HCT116 (cell line): ENCODE measurements at regions not wholly inside any gene's neighbourhood (a gene's known extent, or its start where the extent isn't known, plus 50 kb on each side); places are given as distances from the start of the nearest gene placed in this dataset.

ENCODE experiments used
- ATAC-seq: fragments of 200-7000 bp; cut with Tn5 transposase; 2 replicates; pipeline ENCODE4 v1.9.1; 2020; ENCODE audit warnings: mild to moderate bottlenecking, moderate library complexity
- BruUV-seq: library from RNA; stranded (reverse); fragments of 400-500 nt; replicated peaks from 2 replicates; lab custom pipeline; 2021; lab: Mats Ljungman, UMichigan
- CTCF ChIA-PET: fragments of 300-600 bp; sonication (Branson Sonifier 250); formaldehyde crosslinking; loops from one replicate; lab custom pipeline; 2021; ENCODE audit warnings: antibody characterized with exemption; lab: Charles Lee
- POLR2A ChIA-PET: fragments of 300-600, 350-600 bp; sonication (Branson Sonifier 250); formaldehyde crosslinking; loops from one replicate; lab custom pipeline; 2021; ENCODE audit warnings: antibody characterized with exemption; lab: Charles Lee
- RAD21 ChIA-PET, 2 experiments: fragments of 300-600 bp; sonication (Branson Sonifier 250); formaldehyde crosslinking; loops; one replicate each; lab custom pipeline; 2023; ENCODE audit warnings: low total read pairs in 2 of 2; ENCODE audit not compliant: uncharacterized antibody in 2 of 2, unreplicated experiment in 2 of 2, low non-redundant PET in 1 of 2; lab: Charles Lee
- DNase-seq: peaks from one replicate; pipeline ENCODE4 v3.0.0-alpha.2; 2010; ENCODE audit warnings: low read depth, low spot score
- H2AFZ ChIP-seq: fragments of 200-600 bp; shearing (Covaris generic), sonication (generic); 2 replicates; pipeline ENCODE4 v1.6.1; 2017; ENCODE audit warnings: low read depth, mixed run types, mixed read lengths, antibody characterized with exemption, low read length; ENCODE audit not compliant: poor library complexity, severe bottlenecking
- H3K27ac ChIP-seq: 2 replicates; pipeline ENCODE4 v1.5.1; 2012; ENCODE audit warnings: low read depth, low read length
- H3K27me3 ChIP-seq: fragments of 200-600 bp; sonication (generic); 2 replicates; pipeline ENCODE4 v1.6.1; 2016; ENCODE audit warnings: mixed run types, low read length, mixed read lengths; ENCODE audit not compliant: insufficient read depth
- H3K36me3 ChIP-seq, 2 experiments: fragments of 200-500 bp in 1 of 2; fragments of 200-600 bp in 1 of 2; sonication (Bioruptor generic) in 1 of 2; sonication (generic) in 1 of 2; 2 replicates each; pipeline versions ENCODE4 v1.5.1 to v1.6.1; 2014 to 2016; ENCODE audit warnings: low read length in 2 of 2, inconsistent platforms in 1 of 2, mixed read lengths in 1 of 2, mixed run types in 1 of 2; ENCODE audit not compliant: insufficient read depth in 2 of 2, control insufficient read depth in 1 of 2
- H3K4me1 ChIP-seq, 2 experiments: fragments of 200-600 bp in 1 of 2; sonication (generic) in 1 of 2; 2 replicates each; pipeline versions ENCODE4 v1.5.1 to v1.6.1; 2012 to 2017; ENCODE audit warnings: low read length in 2 of 2, inconsistent platforms in 1 of 2, mild to moderate bottlenecking in 1 of 2, mixed read lengths in 1 of 2, mixed run types in 1 of 2, moderate library complexity in 1 of 2; ENCODE audit not compliant: insufficient read depth in 2 of 2, control insufficient read depth in 1 of 2
- H3K4me2 ChIP-seq: fragments of 200-600 bp; sonication (generic); 2 replicates; pipeline ENCODE4 v1.6.1; 2017; ENCODE audit warnings: mixed run types, low read length, mixed read lengths
- H3K4me3 ChIP-seq, 2 experiments: fragments of 200-600 bp in 1 of 2; sonication (generic) in 1 of 2; replicated peaks in 1 of 2; 2 replicates each; pipeline ENCODE4 v1.5.1; 2011 to 2016; ENCODE audit warnings: low read length in 2 of 2, control low read depth in 1 of 2, low read depth in 1 of 2, mild to moderate bottlenecking in 1 of 2, mixed read lengths in 1 of 2, mixed run types in 1 of 2
- H3K79me2 ChIP-seq: fragments of 200-600 bp; sonication (generic); 2 replicates; pipeline ENCODE4 v1.6.1; 2017; ENCODE audit warnings: mild to moderate bottlenecking, mixed run types, low read length, moderate library complexity, mixed read lengths; ENCODE audit not compliant: insufficient read depth
- H3K9ac ChIP-seq: fragments of 200-600 bp; sonication (generic); 2 replicates; pipeline ENCODE4 v1.6.1; 2016; ENCODE audit warnings: low read length, mixed read lengths
- H3K9me2 ChIP-seq: fragments of 200-600 bp; sonication (generic), shearing (Covaris generic); 2 replicates; pipeline ENCODE4 v1.6.1; 2017; ENCODE audit warnings: mixed run types, mild to moderate bottlenecking, moderate library complexity; ENCODE audit not compliant: insufficient read depth
- H3K9me3 ChIP-seq, 2 experiments: fragments of 200-500 bp in 1 of 2; fragments of 200-600 bp in 1 of 2; sonication (Bioruptor generic) in 1 of 2; sonication (generic) in 1 of 2; 2 replicates each; pipeline ENCODE4 v1.6.1; 2014 to 2017; ENCODE audit warnings: low read length in 2 of 2, mixed read lengths in 2 of 2, inconsistent platforms in 1 of 2, low read depth in 1 of 2, mild to moderate bottlenecking in 1 of 2, mixed run types in 1 of 2, moderate library complexity in 1 of 2; ENCODE audit not compliant: control insufficient read depth in 1 of 2, insufficient read depth in 1 of 2
- H4K20me1 ChIP-seq: fragments of 200-600 bp; sonication (generic), shearing (Covaris generic); 2 replicates; pipeline ENCODE4 v1.6.1; 2017; ENCODE audit warnings: mixed run types, mild to moderate bottlenecking, moderate library complexity; ENCODE audit not compliant: insufficient read depth
- CTCF ChIP-seq, 3 experiments: fragments of 200-600 bp in 1 of 3; sonication (generic) in 1 of 3; IDR thresholded peaks in 2 of 3; conservative IDR thresholded peaks in 1 of 3; 2 replicates each; pipeline ENCODE4 v1.5.1; 2012 to 2017; ENCODE audit warnings: low read depth in 2 of 3, low read length in 2 of 3, antibody characterized with exemption in 1 of 3, borderline replicate concordance in 1 of 3, control low read depth in 1 of 3, mild to moderate bottlenecking in 1 of 3, mixed read lengths in 1 of 3, mixed run types in 1 of 3, moderate library complexity in 1 of 3; ENCODE audit not compliant: insufficient read depth in 1 of 3
- EGR1 ChIP-seq: IDR thresholded peaks from 2 replicates; pipeline ENCODE4 v1.6.1; 2012; ENCODE audit warnings: low read depth
- EZH2phosphoT487 ChIP-seq: fragments of 200-600 bp; IDR thresholded peaks from 2 replicates; pipeline ENCODE4 v1.6.1; 2018; ENCODE audit warnings: antibody characterized with exemption, borderline replicate concordance
- JUND ChIP-seq: IDR thresholded peaks from 2 replicates; pipeline ENCODE4 v1.6.1; 2012
- POLR2AphosphoS5 ChIP-seq: IDR thresholded peaks from 2 replicates; pipeline ENCODE4 v1.6.1; 2011; ENCODE audit warnings: mild to moderate bottlenecking, low read depth, low read length, moderate library complexity
- YY1 ChIP-seq: IDR thresholded peaks from 2 replicates; pipeline ENCODE4 v1.6.1; 2011; ENCODE audit warnings: low read length, low read depth, moderate library complexity, mild to moderate bottlenecking; ENCODE audit not compliant: insufficient replicate concordance; ENCODE audit errors: extremely low read depth
- ZNF274 ChIP-seq: fragments of 200-500 bp; sonication (Bioruptor generic); IDR thresholded peaks from 2 replicates; pipeline ENCODE4 v1.6.1; 2014; ENCODE audit warnings: mild to moderate bottlenecking, low read depth, low read length, inconsistent platforms
- intact Hi-C: fragments of 100-400 bp; cut with micrococcal nuclease; formaldehyde crosslinking; loops from 2 replicates; pipeline ENCODE4 v1.10.0; 2022
- TF ChIP-seq, protein P1 (sequence below): IDR thresholded peaks from 2 replicates; pipeline ENCODE4 v1.6.1; 2012

DNA sequence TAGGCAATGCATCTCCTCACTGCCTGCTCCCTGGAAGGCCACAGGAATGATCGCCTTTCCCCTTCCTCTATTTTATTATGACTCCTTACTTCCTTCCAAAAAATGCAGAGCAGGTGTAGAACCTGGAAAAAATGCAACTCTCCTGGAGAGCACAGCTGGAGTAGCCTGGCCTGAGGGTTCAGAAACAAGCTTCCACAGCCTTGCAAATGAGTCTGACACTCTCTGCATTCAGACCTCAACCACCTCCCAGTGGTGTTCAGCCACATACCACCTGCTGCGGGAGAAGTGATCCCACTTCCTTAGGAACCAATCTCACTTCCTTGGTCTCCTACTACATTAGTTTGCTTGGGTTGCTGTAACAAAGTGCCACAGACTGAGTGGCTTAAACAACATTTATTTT is 368.1 kb upstream of the NOCT start:
- Histone ChIP-seq H3K9me3 (no peaks in the 10 kb centered on the region), H3K9me2 (0 out of 2 replicates have a peak, but pooled peaks cover 4% of the 10 kb centered on the region), H3K36me3 (no peaks in the 10 kb centered on the region), H3K4me3 (no peak overlapping the region), H3K27ac (no peak overlapping the region), H3K9ac (no peak overlapping the region), H3K4me1 (peaks cover 0 to 7% of the 10 kb centered on the region in 2 experiments; a peak in 2 of 4 replicates), H2AFZ (no peak overlapping the region), H3K27me3 (no peaks in the 10 kb centered on the region), H3K4me2 (no peak overlapping the region), H3K79me2 (no peaks in the 10 kb centered on the region), H4K20me1 (no peaks in the 10 kb centered on the region)
- no TSS peak for BruUV-seq
- ChIA-PET CTCF (no interaction called here), RAD21 (no interaction called here), POLR2A (no interaction called here)
- DNase-seq (no peak), ATAC-seq (no peak)
- TF ChIP-seq, protein P1, sequence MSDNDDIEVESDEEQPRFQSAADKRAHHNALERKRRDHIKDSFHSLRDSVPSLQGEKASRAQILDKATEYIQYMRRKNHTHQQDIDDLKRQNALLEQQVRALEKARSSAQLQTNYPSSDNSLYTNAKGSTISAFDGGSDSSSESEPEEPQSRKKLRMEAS, result no peak
- no peak for TF ChIP-seq EZH2phosphoT487
- TF ChIP-seq EGR1, result no peak
- TF ChIP-seq CTCF (IDR thresholded peaks at IDR 0.05 in 2 of 3, conservative IDR thresholded peaks at IDR 0.05 in 1 of 3; ENCODE audit: borderline replicate concordance in 1 of 3, insufficient read depth in 1 of 3, low read depth in 2 of 3, low read length in 2 of 3), result no peak
- no peak for TF ChIP-seq ZNF274
- TF ChIP-seq YY1, result no peak
- TF ChIP-seq JUND, result no peak
- TF ChIP-seq POLR2AphosphoS5, result no peak
- intact Hi-C loops, result no loop called here
